ENCODE measurements at regions not wholly inside any gene's neighbourhood (a gene's known extent, or its start where the extent isn't known, plus 50 kb on each side); places are given as distances from the start of the nearest gene placed in this dataset.
"Not testable (repeated sequence)": the region's sequence is repeated elsewhere in the genome, so short reads cannot be mapped to it uniquely, and the experiment has no call there.

GRCh38 chr5:28310696-28311095 lies 1272.3 kb upstream of the CDH9 start:
- in situ Hi-C loops (cut with MboI; ENCODE audit: low pct_unique_long_range_greater_than_20kb, low sequenced_read_pairs, unreplicated experiment), result no loop called here

GRCh38 chr5:28305891-28306290 lies 1267.5 kb upstream of the CDH9 start:
- in situ Hi-C loops (cut with MboI; ENCODE audit: low pct_unique_long_range_greater_than_20kb, low sequenced_read_pairs, unreplicated experiment), result no loop called here
- TF ChIP-seq CTCF (IDR thresholded peaks at IDR 0.05; ENCODE audit: extremely low read depth, insufficient read depth, missing control alignments), result no peak
- no peak for DNase-seq (ENCODE audit: low spot score)

More at GRCh38 chr5:28310696-28311095, 1272.3 kb upstream of the CDH9 start:
- no peak for DNase-seq (ENCODE audit: low spot score)
- no peak for TF ChIP-seq CTCF (IDR thresholded peaks at IDR 0.05; ENCODE audit: extremely low read depth, insufficient read depth, missing control alignments)

GRCh38 chr5:28301712-28302111 lies 1263.3 kb upstream of the CDH9 start:
- in situ Hi-C loops (cut with MboI; ENCODE audit: low pct_unique_long_range_greater_than_20kb, low sequenced_read_pairs, unreplicated experiment), result no loop called here
- DNase-seq (ENCODE audit: low spot score), result no peak
- no peak for TF ChIP-seq CTCF (IDR thresholded peaks at IDR 0.05; ENCODE audit: extremely low read depth, insufficient read depth, missing control alignments)

GRCh38 chr5:28296254-28297013 lies 1258.0 kb upstream of the CDH9 start:
- no peak for DNase-seq (ENCODE audit: low spot score)
- TF ChIP-seq CTCF (IDR thresholded peaks at IDR 0.05; ENCODE audit: extremely low read depth, insufficient read depth, missing control alignments), result no peak
- in situ Hi-C loops (cut with MboI; ENCODE audit: low pct_unique_long_range_greater_than_20kb, low sequenced_read_pairs, unreplicated experiment), result no loop called here

GRCh38 chr5:28287021-28287420 lies 1248.6 kb upstream of the CDH9 start:
- in situ Hi-C loops (cut with MboI; ENCODE audit: low pct_unique_long_range_greater_than_20kb, low sequenced_read_pairs, unreplicated experiment); DNase-seq (ENCODE audit: low spot score): not testable (repeated sequence)

GRCh38 chr5:28286566-28286965 lies 1248.2 kb upstream of the CDH9 start:
- no peak for DNase-seq (ENCODE audit: low spot score)
- TF ChIP-seq CTCF (IDR thresholded peaks at IDR 0.05; ENCODE audit: extremely low read depth, insufficient read depth, missing control alignments), result no peak
- in situ Hi-C loops (cut with MboI; ENCODE audit: low pct_unique_long_range_greater_than_20kb, low sequenced_read_pairs, unreplicated experiment), result no loop called here

- in situ Hi-C loops (cut with MboI; ENCODE audit: low pct_unique_long_range_greater_than_20kb, low sequenced_read_pairs, unreplicated experiment), result no loop called here
- TF ChIP-seq CTCF (IDR thresholded peaks at IDR 0.05; ENCODE audit: extremely low read depth, insufficient read depth, missing control alignments), result no peak
- DNase-seq (ENCODE audit: low spot score), result no peak
Observed at GRCh38 chr5:28284788-28285187, 1246.4 kb upstream of the CDH9 start.
